Astrocyte (in vitro differentiated cells and primary cell): ENCODE measurements at regions not wholly inside any gene's neighbourhood (a gene's known extent, or its start where the extent isn't known, plus 50 kb on each side); places are given as distances from the start of the nearest gene placed in this dataset.

Experiments used
- EZH2 ChIP-seq: IDR thresholded peaks from 2 replicates; pipeline ENCODE4 v1.6.1; 2012; ENCODE audit warnings: mild to moderate bottlenecking, low read length, inconsistent platforms; ENCODE audit not compliant: insufficient read depth
- TF ChIP-seq, protein P1 (sequence below): IDR thresholded peaks from 2 replicates; pipeline ENCODE4 v1.5.1; 2011; ENCODE audit warnings: low read depth, mild to moderate bottlenecking, inconsistent platforms, low read length, moderate library complexity; ENCODE audit not compliant: insufficient read depth

DNA sequence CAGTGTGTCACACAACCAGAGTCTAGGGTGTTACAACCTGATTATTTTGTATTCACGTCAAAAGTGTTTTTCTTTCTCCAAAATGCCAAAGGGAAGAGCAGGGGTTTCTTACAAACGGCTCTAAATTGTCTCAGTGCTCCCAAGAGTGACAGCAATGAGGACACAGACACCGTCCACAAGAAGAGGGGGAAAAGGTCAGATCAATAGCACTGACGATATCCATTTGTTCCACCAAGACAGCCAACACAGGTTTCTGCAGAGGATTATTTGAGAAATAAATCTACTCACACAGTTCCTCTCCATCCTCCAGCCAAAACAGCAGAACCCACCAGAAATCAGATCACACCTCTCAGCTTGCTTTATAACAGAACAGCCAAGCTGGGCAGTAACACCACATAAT is 193.9 kb downstream of the SEC16B start:
- TF ChIP-seq EZH2, result no peak
- TF ChIP-seq, protein P1, sequence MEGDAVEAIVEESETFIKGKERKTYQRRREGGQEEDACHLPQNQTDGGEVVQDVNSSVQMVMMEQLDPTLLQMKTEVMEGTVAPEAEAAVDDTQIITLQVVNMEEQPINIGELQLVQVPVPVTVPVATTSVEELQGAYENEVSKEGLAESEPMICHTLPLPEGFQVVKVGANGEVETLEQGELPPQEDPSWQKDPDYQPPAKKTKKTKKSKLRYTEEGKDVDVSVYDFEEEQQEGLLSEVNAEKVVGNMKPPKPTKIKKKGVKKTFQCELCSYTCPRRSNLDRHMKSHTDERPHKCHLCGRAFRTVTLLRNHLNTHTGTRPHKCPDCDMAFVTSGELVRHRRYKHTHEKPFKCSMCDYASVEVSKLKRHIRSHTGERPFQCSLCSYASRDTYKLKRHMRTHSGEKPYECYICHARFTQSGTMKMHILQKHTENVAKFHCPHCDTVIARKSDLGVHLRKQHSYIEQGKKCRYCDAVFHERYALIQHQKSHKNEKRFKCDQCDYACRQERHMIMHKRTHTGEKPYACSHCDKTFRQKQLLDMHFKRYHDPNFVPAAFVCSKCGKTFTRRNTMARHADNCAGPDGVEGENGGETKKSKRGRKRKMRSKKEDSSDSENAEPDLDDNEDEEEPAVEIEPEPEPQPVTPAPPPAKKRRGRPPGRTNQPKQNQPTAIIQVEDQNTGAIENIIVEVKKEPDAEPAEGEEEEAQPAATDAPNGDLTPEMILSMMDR, result no peak
